HG02588 (cell line): ENCODE measurements at regions not wholly inside any gene's neighbourhood (a gene's known extent, or its start where the extent isn't known, plus 50 kb on each side); places are given as distances from the start of the nearest gene placed in this dataset.
"Not testable (repeated sequence)": the region's sequence is repeated elsewhere in the genome, so short reads cannot be mapped to it uniquely, and the experiment has no call there.

Source experiments
- ATAC-seq: cut with Tn5 transposase; IDR thresholded peaks from one replicate; pipeline ENCODE4 v1.9.1; 2021; ENCODE audit warnings: mild to moderate bottlenecking, moderate library complexity; ENCODE audit not compliant: unreplicated experiment

GRCh38 chr15:31503758-31504461 is 177.3 kb downstream of the KLF13 start:
- ATAC-seq = no peak

- ATAC-seq = no peak
Observed at GRCh38 chr15:31504462-31504839, 177.8 kb downstream of the KLF13 start.

GRCh38 chr15:31507573-31507972 is 180.9 kb downstream of the KLF13 start:
- not testable (repeated sequence) for ATAC-seq

GRCh38 chr15:31508656-31509055 is 182.0 kb downstream of the KLF13 start:
- no peak for ATAC-seq

GRCh38 chr15:31510057-31510456 is 183.4 kb downstream of the KLF13 start:
- no peak for ATAC-seq

- ATAC-seq = no peak
Observed at GRCh38 chr15:31511707-31512310, 185.2 kb downstream of the KLF13 start.

GRCh38 chr15:31513178-31513577 is 186.5 kb downstream of the KLF13 start:
- ATAC-seq = no peak

GRCh38 chr15:31516440-31516839 is 189.8 kb downstream of the KLF13 start:
- ATAC-seq = no peak

- no peak for ATAC-seq
Observed at GRCh38 chr15:31516874-31517273, 190.2 kb downstream of the KLF13 start.

- ATAC-seq = no peak
Observed at GRCh38 chr15:31517711-31518110, 191.1 kb downstream of the KLF13 start.

- no peak for ATAC-seq
Observed at GRCh38 chr15:31522028-31522427, 195.4 kb downstream of the KLF13 start.

- no peak for ATAC-seq
Observed at GRCh38 chr15:31523027-31523654, 196.5 kb downstream of the KLF13 start.

GRCh38 chr15:31523655-31524049 is 197.0 kb downstream of the KLF13 start:
- no peak for ATAC-seq

- ATAC-seq = no peak
Observed at GRCh38 chr15:31525185-31525695, 198.6 kb downstream of the KLF13 start.

GRCh38 chr15:31525988-31526665 is 199.5 kb downstream of the KLF13 start:
- no peak for ATAC-seq

- no peak for ATAC-seq
Observed at GRCh38 chr15:31526916-31527690, 200.5 kb downstream of the KLF13 start.

GRCh38 chr15:31528846-31529245 is 202.2 kb downstream of the KLF13 start:
- ATAC-seq = no peak

GRCh38 chr15:31537770-31538592 is 211.3 kb downstream of the KLF13 start:
- ATAC-seq = no peak

- ATAC-seq = no peak
Observed at GRCh38 chr15:31540633-31541032, 214.0 kb downstream of the KLF13 start.

GRCh38 chr15:31544361-31544760 is 217.7 kb downstream of the KLF13 start:
- no peak for ATAC-seq
